Testis (tissue), 2 donors: ENCODE measurements at regions not wholly inside any gene's neighbourhood (a gene's known extent, or its start where the extent isn't known, plus 50 kb on each side); places are given as distances from the start of the nearest gene placed in this dataset.

ENCODE experiments used
- CTCF ChIP-seq, 3 experiments: fragments of 450-650 bp in 2 of 3; fragments of 200-600 bp in 1 of 3; sonication (generic) in 1 of 3; IDR thresholded peaks; one replicate each; pipeline ENCODE4 v1.5.1; 2016 to 2019; ENCODE audit warnings: antibody characterized with exemption in 3 of 3, mild to moderate bottlenecking in 2 of 3, moderate library complexity in 1 of 3
- POLR2A ChIP-seq: fragments of 450-650 bp; IDR thresholded peaks from one replicate; pipeline ENCODE4 v1.6.1; 2017; ENCODE audit warnings: antibody characterized with exemption, mild to moderate bottlenecking, moderate library complexity

DNA sequence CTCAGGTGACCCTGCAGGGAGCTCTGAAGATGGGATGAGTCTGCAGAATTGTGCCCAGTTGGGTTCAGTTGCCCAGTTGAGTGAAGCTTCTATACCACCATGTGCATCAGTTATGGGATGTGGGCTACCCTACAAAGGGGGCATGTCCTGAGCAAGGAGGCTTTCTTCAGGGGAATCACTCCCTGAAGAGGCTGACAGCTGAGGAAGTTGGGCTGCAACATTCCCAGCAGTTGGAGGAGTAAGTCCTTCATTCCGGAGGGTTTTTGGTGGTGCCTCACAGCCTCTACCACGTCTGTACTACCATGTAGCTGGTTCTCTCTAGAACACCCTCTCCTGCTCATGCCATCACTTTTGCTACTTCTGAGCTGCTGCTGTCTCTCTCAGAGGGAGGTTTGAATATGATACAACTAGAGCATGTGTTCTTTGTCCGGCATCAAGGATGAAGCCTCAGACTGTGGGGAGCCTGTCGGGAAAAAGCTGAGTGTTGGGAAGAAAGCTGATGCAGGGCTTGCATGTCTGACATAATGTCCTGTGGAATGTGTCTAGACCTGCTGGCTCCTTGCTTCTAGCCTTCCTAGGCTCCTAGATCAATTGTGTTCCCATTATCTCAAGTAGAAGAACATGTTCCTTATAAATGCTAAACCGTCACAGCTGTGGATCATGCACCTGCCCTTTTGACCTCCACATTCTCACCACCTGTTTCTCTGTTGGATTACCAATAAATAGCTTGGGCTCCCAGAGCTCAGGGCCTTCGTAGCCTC, 355.8 kb downstream of the CCSER2 start:
- TF ChIP-seq CTCF (IDR thresholded peaks at IDR 0.05) = no peak
- TF ChIP-seq POLR2A = no peak
